CD4-positive, alpha-beta T cell treated with Interleukin-4 for 4 hours (primary cell): ENCODE measurements at regions not wholly inside any gene's neighbourhood (a gene's known extent, or its start where the extent isn't known, plus 50 kb on each side); places are given as distances from the start of the nearest gene placed in this dataset.
"Not testable (repeated sequence)": the region's sequence is repeated elsewhere in the genome, so short reads cannot be mapped to it uniquely, and the experiment has no call there.

Experiments
- DNase-seq: peaks from one replicate; pipeline ENCODE4 v3.0.0-alpha.2; 2020

GRCh38 chr4:29066861-29067260 is 1653.3 kb upstream of the PCDH7 start:
- no peak for DNase-seq

GRCh38 chr4:29073571-29073970 is 1646.6 kb upstream of the PCDH7 start:
- DNase-seq: no peak

GRCh38 chr4:29075366-29075765 is 1644.8 kb upstream of the PCDH7 start:
- DNase-seq: no peak

- DNase-seq: no peak
Observed at GRCh38 chr4:29079260-29079659, 1640.9 kb upstream of the PCDH7 start.

- no peak for DNase-seq
Observed at GRCh38 chr4:29081234-29081955, 1638.8 kb upstream of the PCDH7 start.

GRCh38 chr4:29082684-29083083 is 1637.5 kb upstream of the PCDH7 start:
- no peak for DNase-seq

GRCh38 chr4:29085748-29086147 is 1634.4 kb upstream of the PCDH7 start:
- DNase-seq: no peak

GRCh38 chr4:29104694-29105093 is 1615.5 kb upstream of the PCDH7 start:
- no peak for DNase-seq

GRCh38 chr4:29113960-29114359 is 1606.2 kb upstream of the PCDH7 start:
- no peak for DNase-seq

GRCh38 chr4:29117231-29117722 is 1602.9 kb upstream of the PCDH7 start:
- not testable (repeated sequence) for DNase-seq

- DNase-seq: no peak
Observed at GRCh38 chr4:29121586-29121985, 1598.6 kb upstream of the PCDH7 start.

- DNase-seq: no peak
Observed at GRCh38 chr4:29128810-29129209, 1591.4 kb upstream of the PCDH7 start.

- no peak for DNase-seq
Observed at GRCh38 chr4:29131304-29131703, 1588.9 kb upstream of the PCDH7 start.

- DNase-seq: no peak
Observed at GRCh38 chr4:29142708-29143107, 1577.5 kb upstream of the PCDH7 start.

- DNase-seq: no peak
Observed at GRCh38 chr4:29151584-29151983, 1568.6 kb upstream of the PCDH7 start.

- DNase-seq: no peak
Observed at GRCh38 chr4:29153642-29154041, 1566.5 kb upstream of the PCDH7 start.

GRCh38 chr4:29175291-29175690 is 1544.9 kb upstream of the PCDH7 start:
- no peak for DNase-seq

- no peak for DNase-seq
Observed at GRCh38 chr4:29199025-29199424, 1521.1 kb upstream of the PCDH7 start.

GRCh38 chr4:29199485-29199884 is 1520.7 kb upstream of the PCDH7 start:
- no peak for DNase-seq

- DNase-seq: no peak
Observed at GRCh38 chr4:29213020-29213419, 1507.1 kb upstream of the PCDH7 start.

- no peak for DNase-seq
Observed at GRCh38 chr4:29220761-29221160, 1499.4 kb upstream of the PCDH7 start.

GRCh38 chr4:29224911-29225310 is 1495.3 kb upstream of the PCDH7 start:
- DNase-seq: no peak

GRCh38 chr4:29240641-29241040 is 1479.5 kb upstream of the PCDH7 start:
- DNase-seq: no peak

- DNase-seq: no peak
Observed at GRCh38 chr4:29243054-29243453, 1477.1 kb upstream of the PCDH7 start.

- DNase-seq: no peak
Observed at GRCh38 chr4:29243851-29244250, 1476.3 kb upstream of the PCDH7 start.
